Stimulated activated CD4-positive, alpha-beta T cell treated with anti-CD3 and anti-CD28 coated beads, Interleukin-2, amount 100 ng/mL, for 24 hours (primary cell): ENCODE measurements at regions not wholly inside any gene's neighbourhood (a gene's known extent, or its start where the extent isn't known, plus 50 kb on each side); places are given as distances from the start of the nearest gene placed in this dataset.
"Not testable (repeated sequence)": the region's sequence is repeated elsewhere in the genome, so short reads cannot be mapped to it uniquely, and the experiment has no call there.

Source experiments
- DNase-seq, 2 donors: peaks; one replicate each; pipeline ENCODE4 v3.0.0-alpha.2; 2020

DNA sequence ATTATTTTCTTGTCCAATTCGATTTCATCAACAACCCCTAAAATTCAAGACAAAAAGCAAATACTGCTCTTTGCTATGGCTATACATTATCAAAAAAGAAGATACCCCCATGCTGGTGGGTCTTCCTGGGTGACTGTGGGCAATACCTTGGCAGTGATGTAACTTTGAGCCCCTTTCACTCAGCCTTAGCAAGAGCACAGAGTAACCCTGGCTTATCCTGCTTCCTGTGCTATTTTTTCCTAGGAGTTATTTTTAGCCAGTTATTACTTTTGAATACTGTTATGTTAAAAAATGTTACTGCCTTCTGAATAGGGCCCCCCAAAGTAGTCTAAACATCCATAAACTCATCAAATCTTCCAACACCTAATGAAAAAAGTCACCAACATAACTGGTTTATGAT lies 145.6 kb upstream of the TSLP start:
- DNase-seq = no peak

DNA sequence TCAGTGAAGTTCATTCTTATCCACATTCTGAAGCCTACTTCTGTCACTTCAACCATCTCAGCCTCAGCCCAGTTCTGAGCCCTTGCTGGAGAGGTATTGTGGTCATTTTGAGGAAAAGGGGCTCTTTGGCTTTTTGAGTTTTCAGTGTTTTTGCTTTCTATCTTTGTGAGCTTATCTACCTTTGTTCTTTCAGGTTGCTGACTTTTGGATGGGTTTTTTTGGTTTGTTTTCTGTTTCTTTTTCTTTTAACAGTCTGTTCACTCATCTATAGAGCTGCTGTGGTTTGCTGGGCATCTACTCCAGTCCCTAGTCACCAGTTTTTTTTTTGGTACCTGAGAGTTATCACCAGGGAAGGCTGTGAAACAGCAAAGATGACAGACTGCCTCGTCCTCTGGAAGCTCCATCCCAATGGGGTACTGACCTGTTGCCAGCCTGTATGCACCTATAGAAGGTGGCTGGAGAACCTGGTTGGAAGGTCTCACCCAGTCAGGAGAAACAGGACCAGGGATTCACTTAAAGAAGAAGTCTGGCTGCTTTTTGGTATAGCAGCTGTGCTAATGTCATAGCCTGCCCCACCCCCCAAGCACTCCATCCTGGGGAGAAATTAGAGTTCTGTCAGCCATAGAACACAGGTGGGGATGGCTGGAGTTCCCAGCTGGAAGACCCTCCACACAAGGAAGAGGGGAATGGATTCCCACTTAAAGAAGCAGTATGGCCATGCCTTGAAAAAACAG lies 138.6 kb upstream of the TSLP start:
- no peak for DNase-seq

DNA sequence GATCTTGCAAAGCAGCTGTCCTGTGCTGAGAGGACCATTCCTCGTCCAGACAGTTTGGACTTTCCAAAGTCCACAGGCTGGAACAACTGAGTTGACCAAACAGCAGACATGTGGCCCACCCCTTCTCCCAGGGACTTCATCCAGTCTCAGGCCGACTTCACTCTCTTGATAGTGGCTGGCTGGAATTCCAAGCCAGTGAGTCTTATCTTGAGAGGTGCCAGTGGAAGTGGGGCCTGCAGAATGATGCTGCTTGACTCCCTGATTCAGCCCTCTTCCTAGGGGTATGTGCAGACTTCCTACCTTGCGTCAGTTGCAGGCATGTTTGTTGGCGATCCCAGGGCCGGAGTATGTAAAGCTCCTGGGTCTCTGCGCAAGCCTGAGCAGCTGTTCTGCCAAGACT lies 131.4 kb upstream of the TSLP start:
- DNase-seq = no peak

DNA sequence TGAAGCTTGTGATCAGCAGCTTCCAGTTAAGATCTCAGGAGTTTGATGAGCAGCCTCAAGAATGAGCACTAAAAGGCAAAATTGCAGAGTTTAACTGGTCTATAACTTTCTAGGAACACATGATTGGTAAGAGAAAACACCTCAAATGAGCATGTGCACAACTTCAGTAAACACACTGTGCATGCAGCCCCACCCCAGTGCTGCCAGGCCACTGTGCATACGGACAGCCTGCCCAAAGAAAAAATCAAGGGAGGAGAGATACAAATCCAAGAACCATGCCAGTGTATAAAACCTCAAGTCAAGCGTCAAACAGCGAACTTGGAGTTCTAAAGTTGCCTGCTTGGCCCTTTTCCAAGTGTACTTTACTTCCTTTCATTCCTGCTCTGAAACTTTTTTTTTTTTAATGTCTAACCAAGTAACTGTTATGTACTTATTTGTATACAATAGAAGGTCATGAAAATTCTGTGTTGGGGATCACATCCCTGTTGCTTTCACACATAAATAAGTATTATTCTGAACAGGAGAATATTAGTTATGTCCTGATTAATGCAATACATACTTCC lies 125.6 kb upstream of the TSLP start:
- DNase-seq = no peak

DNA sequence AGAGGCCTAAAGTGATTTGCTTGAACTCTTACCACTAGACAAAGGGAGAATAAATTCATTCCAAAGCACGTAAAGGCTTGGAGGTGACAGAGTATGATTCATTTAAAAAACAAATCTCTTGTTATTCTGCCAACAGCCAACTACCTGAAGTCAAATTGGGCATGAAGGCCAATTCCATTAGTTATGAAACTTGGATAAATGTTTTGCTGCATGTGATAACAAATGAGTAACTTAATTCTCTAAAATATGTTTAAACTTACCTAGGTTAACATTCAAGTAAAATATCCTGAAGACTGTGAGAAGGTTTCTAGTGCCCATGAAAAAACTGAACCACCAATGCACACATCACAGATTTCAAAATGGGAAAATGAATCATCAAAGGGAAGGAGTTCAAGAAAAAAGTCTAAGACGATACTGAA lies 120.1 kb upstream of the TSLP start:
- no peak for DNase-seq

DNA sequence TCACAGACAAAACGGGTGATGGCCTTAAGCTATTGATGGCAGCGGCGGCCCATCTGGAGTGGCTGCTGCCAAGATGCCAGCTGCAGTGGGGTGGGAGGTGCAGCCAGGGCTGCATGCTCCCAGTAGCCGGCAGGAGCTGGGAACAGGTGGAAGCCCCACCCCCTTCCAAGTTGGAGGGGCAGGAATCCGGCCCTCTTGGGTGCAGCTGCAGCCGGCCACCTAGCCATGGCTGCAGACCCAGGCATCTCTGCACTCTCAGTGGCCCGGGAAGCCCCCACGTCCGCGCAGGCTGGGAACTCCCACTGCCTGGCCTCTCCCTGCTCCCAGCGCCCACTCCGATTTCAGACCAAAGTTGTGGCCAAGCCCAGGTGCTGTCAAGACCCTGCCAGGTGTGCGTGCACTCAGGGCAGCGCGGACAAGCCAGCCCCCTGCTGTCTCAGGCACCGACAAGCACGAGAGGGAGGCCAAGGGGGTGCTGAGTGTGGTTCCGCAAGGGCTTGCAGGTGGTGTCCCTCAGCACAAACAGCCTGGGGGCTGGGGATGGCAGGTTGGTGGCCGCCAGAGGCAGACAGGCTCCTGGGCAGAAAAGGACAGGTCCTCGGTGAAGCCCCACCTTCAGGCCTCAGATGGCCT lies 115.1 kb upstream of the TSLP start:
- DNase-seq = no peak

DNA sequence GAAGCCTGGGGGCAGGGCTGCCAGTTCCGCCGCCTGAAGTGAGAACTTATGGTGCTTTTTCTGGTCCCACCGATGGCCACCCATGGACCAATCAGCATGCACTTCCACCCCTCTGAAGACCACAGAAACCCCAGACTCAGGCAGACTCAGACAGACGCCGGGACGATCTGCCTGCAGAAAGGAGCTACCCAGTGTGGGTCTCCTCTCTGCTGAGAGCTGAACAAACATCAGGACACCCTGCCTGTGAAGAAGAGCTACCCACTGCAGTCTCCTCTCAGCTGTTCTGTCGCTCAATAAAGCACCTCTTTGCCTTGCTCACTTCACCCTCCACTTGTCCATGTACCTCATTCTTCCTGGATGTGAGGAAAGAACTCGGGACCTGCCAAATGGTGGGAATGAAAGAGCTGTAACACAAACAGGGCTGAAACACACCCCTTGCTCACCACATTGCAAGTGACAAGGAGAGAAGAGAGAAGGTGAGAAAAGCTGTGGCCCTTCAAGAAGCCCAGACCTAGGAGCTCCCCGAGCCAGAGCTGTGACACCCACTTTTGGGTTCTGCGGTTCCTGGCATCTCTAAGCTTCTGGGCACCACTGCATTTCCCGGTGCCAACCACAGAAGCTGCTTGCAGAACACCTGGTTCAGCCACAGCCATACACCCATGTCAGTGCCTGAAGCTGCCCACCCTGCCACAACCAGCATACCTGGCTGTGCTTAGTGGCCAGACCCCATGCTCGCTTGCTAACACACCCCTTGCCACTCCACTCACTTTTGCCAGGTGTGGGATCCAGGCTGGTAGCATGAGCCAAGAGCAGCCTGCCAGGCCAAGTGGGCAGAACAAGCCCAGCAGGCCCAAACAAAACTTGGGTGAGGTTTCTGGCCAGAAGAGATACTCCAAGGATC lies 114.3 kb upstream of the TSLP start:
- DNase-seq = no peak

DNA sequence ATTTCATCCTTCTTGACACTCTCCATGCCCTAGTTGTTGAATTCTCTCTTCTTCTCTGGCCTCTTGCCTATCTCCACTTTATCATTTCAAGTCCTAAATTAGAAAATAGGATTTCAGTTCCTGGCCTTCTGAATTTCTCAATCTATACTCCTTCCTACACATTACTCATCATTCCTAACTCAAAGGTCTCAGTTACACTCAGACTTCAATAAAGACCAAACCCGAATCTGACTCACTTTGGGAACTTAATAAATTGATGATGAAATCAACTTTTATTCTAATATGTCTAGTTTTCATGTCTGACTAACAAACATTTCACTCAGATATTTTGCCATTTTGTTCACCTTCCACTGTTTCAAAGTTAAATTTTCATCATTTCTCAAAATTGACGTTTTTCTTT lies 113.6 kb upstream of the TSLP start:
- no peak for DNase-seq

DNA sequence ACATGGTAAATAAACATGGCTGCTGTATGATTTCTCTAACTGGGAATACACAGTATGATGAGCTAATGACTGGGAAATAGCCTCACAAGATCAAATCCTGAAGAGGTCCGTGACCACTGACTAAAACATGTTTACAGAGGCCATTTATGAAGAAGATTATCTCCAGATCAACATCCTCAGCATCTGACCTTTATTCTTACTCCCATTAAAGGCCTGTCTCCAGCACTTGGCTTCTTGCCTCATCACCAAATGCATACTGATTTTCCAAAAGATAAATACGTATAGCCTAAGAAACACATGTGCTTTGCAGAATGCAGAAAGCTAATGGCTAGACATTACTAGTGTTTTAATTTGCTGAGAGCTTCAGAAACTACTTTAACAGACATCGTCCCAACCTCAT lies 108.0 kb upstream of the TSLP start:
- no peak for DNase-seq

DNA sequence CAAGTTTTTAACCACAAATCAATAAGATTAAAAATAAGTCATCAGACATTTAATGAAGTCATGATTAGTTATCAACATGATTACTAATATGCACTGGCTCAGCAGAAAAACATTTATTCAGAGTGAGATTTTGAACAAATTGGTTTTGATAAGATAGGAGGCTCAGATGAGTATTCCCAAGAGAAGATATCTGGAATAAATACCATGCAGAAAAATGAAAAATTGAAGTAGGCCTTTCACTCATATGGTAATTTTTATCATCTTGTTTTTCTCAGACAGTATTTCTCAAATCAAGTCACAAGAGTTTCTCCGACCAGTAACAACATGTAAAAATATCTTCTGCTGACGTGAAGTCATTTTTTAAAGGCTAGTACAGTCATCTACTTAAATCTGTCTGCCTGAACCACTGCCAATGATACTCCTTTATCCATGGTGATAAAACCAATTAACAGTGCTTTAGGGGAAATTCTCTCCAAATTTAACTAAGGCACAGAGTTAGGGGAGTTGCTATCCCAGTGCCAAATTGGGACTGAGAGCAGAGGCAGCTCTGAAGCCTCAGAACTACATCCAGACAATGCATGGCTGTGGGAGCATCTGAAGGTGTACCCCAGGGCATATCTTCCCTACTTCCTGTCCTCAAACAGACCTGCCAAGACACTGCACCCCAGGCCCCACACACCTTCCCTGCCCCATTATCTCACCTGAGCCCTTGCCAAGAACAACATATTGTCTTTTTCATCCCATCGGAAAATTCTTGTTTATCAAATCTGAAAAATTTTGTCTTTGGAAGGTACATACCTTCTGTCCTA lies 105.5 kb upstream of the TSLP start:
- DNase-seq = no peak

DNA sequence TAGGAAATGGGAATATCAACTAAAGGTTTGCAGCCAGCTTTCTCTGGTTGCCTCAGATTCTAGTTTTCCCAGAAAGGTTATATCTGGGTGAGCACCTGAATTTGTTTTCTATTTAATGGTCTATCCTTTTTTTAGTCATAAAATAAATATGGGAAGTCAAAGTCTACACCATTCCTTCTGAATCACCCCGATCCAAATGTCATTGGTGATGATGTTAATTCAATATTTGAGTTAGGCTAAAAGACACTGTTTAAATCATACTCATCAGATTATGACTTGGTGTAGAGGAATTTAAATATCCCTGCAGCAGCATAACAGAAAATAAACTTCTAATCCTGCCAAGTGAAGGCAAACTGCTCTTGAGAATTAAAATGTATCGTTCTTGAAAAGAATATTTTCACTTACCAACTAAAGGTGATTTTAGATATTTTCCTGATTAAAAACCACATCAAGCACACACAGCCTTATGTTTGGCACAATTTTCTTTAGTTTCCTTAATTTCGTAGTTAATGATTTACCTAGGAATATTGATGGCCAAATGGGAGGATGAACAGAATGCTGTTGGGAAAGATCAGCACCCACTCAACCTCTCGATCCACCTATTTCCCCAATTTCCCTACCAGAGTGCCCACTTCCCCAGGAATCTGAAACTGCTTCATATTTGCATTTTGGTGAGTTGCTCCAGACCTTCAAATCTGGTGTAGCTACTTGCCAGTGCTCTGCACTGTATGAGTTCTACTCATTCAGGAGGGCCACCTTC lies 103.1 kb upstream of the TSLP start:
- DNase-seq = no peak

DNA sequence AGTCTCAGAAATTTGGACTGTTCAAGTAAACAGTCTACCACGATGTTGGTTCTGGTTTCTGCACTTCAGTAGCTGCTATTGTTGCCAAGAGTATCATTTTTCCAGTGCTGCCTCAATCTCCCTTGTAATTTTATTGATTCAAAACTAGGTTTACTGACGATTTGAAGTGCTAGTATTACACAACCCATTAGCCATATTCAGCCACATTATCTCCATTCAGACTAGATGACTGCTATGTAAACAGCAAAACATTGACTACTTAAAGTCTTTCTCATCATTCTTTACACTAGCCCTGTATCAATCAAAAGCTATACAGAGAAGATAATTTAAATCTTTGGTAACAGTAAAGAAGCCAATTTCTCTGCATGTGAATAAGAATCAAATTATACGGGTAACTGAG lies 102.0 kb upstream of the TSLP start:
- DNase-seq = no peak

DNA sequence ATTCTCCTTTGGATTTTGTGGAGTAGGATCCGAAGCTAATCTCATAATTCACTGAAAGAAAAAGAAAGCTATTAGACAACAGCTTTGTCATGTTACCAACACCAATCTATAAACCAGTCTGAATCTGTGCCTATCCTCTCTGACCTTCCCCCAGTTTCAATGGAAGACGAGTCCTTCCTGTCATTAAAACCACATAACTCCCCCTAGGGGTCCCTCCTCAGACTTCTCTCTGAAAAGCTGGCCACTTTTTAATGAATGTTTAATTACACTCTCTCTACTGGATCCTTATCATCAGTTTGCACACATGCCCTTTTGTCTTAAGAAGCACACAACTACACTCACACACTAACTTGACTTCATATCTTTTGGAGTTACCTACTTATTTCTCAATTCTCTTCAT lies 98.0 kb upstream of the TSLP start:
- DNase-seq = no peak

DNA sequence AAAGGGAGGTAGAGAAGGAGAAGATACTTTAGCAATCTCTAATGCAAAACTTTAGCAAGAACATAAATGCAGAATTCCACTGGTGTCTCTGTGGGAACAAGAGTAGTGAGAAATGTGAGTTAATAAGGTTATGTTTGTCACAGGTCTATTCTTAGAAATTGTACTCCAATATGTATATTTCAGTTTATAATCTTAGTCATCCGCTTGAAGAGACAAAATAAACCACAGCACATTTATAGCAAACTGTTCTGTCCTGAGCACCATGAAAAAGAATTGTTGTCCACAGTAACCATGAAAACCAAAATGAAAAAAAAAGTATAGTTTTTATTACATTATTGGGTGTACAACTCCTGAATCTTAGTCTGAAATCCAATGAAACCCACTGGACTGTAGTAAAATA lies 93.6 kb upstream of the TSLP start:
- DNase-seq = no peak

DNA sequence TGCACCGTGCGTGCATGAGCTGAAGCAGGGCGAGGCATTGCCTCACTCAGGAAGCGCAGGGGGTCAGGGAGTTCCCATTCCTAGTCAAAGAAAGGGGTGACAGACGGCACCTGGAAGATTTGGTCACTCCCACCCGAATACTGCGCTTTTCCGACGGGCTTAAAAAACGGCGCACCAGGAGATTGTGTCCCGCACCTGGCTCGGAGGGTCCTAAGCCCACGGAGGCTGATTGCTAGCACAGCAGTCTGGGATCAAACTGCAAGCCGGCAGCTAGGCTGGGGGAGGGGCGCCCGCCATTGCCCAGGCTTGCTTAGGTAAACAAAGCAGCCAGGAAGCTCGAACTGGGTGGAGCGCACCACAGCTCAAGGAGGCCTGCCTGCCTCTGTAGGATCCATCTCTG lies 85.6 kb upstream of the TSLP start:
- not testable (repeated sequence) for DNase-seq

DNA sequence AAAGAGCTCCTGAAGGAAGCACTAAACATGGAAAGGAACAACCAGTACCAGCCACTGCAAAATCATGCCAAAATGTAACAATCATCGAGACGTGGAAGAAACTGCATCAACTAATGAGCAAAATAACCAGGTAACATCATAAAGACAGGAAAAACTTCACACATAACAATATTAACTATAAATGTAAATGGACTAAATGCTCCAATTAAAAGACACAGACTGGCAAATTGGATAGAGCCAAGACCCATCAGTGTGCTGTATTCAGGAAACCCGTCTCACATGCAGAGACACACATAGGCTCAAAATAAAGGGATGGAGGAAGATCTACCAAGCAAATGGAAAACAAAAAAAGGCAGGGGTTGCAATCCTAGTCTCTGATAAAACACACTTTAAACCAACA lies 83.9 kb upstream of the TSLP start:
- not testable (repeated sequence) for DNase-seq

DNA sequence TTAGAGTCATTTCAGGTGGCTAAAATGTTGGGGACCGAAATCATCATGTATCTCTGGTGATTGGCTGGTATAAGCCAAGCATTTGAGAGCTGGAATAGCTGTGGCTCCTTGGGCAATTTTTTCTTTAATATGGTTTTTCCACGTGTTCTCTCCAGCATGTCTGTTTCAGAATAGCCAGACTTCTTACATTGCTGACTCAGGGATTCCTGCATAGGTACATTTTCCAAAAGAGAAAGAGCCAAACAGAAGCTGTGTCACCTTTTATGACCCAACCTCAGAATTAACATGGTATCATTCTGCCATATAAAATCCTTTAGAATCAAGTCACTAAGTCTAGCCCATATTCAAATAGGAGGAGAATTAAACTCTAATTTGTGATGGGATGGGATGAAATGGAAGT lies 74.8 kb upstream of the TSLP start:
- no peak for DNase-seq

DNA sequence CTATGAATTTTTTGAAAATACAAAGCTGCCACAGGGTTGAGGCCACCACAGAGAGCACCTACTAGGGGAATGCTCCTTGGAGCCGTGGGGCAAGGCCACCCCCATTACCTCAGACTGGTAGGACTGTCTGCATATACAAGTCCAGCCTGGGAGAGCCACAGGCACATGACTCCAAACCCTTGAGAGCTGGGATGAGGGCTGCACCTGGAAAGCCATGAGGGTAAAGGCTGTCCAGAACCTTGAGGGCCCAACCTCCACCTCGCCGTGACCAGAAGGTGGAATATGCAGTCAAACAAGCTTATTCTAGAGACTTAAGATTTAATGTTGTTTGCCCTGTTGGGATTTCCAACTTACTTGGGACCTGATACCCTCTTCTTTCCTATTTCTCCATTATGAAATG lies 69.5 kb upstream of the TSLP start:
- DNase-seq = no peak

DNA sequence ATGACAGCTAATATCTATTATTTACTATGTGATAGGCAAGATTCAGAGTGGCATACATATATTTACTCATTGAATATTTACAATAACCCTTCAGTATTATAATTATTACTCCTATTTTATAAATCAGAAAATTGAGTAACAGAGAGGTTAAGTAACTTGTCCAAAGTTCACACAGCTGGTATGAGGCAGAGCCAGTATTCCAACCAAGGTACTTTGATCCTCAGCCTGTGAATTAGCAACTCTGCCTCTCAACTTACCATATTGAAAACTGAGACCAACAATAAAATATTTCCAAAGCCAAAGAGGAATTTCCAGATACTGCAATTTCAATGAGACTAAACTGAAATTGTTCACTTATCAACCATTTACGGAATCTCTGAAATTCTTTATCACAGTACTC lies 67.9 kb upstream of the TSLP start:
- no peak for DNase-seq

DNA sequence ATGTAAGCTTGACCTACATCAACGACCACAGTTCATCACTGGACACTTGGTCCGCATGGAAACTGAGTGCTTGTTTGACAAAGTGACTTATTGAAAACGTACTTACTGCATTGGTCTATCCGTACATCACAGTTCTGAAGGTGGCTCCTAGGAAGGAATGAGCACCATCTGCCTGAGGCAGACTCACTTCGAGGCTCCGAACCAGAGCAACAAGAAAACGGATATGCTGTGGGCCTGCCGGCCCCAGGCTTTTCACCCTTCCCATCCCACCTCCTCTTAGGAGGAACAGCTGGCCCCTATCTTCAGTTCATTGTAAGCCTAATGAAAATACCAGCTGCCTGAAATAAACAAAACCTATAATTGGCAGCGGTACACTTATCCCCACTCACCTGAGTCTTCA lies 67.2 kb upstream of the TSLP start:
- DNase-seq = no peak

DNA sequence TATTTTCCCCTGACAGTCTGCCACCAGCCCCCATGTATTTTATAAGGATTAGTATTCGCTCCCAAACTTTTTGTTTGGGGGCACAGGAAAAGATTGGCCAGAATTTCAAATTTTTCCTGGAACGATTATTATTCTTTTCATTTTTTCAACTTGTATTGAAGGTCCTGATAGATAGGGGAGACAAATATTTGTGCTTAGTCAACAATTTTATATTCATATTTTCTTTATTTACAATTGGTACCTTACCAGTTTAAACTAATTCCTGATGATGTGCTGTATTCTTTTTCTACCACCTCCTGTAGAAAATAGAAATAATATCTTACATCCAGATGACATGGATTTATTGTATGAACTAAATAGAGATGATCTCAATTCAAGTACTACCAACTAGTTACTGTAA lies 60.7 kb upstream of the TSLP start:
- DNase-seq = no peak

DNA sequence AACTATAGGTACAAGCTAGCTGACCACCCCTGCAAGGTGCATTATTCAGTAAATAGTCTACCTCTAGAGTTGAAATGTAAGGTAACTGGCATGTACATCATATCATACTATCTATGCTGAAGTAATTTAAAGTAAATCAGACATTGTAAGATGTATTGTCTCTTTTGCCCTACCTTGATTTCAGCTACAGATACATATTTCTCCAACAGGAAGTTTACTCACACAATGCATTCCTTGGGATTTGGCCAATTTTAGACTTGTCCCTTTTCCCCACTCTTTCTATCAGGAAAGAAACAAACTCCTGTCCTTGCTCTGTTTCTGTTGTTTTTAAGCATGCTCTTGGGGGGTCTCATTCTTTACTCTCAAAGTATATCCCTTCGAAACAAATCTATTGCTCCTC lies 58.5 kb upstream of the TSLP start:
- no peak for DNase-seq
